Heart left ventricle (tissue), 13 donors: ENCODE measurements at regions not wholly inside any gene's neighbourhood (a gene's known extent, or its start where the extent isn't known, plus 50 kb on each side); places are given as distances from the start of the nearest gene placed in this dataset.

ENCODE experiments used
- POLR2A ChIP-seq, 2 donors: fragments of 450-650 bp; IDR thresholded peaks; one replicate each; pipeline ENCODE4 v1.6.1; 2017; ENCODE audit warnings: antibody characterized with exemption in 2 of 2, mild to moderate bottlenecking in 2 of 2, moderate library complexity in 2 of 2
- TF ChIP-seq, protein P1 (sequence below), 12 donors: fragments of 200-600 bp; sonication (generic) in 4 of 12; IDR thresholded peaks; one replicate each; pipeline versions ENCODE4 v1.5.0 to v1.8.0; 2018 to 2022; ENCODE audit warnings: antibody characterized with exemption in 12 of 12, mild to moderate bottlenecking in 5 of 12
- donor health status: ischemic (EF 13 %, LVEDD 7.1; RV severe dilation, severe dysfunction).
- donor health status: DM: no; HTN: yes; CAD: no.
- donor health status: DM: no; HTN: no; CAD: no.
- donor health status: ischemic (EF 25% LVEDD 6.9; RV normal size, moderate dysfunction).
- donor health status: ischemic (EF 25% LVEDD 5.7; RV mildly dilated, moderate dysfunction).
- donor health status: ischemic (EF 35%, LVEDD 5.7; RV mildly dilated, moderate dysfunction).
- donor health status: nonischemic (EF 11% LVEDD 7.7; RV severe dilation, severe dysfunction).
- donor health status: DM: yes; HTN: yes; CAD: no.
- donor health status: PGD.
- donor health status: ischemic (EF 29% LVEDD 5.4; RV normal size, mild dysfunction).
- donor health status: nonischemic (EF 23%, LVEDD 6.1; RV moderate dilation, normal function).

DNA sequence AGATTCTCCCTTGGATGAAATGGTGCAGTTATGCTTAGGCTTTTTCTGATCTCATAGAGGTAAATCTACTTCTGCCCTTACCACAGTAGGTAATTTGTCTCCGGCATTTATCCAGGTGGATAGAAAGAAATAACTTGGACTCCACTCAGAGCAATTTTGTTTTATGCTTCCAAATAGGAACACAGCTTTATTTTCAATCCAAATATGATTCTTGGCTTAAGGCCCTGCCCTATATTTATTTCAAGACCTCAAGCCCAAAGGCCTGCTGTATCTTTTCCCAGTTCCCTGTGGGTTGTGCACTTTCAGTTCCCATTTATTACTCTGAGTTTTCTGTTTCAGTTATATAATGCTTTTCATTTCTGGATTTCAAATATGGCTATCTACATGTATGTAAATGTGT is 274.2 kb upstream of the SMC2 start:
- TF ChIP-seq, protein P1, sequence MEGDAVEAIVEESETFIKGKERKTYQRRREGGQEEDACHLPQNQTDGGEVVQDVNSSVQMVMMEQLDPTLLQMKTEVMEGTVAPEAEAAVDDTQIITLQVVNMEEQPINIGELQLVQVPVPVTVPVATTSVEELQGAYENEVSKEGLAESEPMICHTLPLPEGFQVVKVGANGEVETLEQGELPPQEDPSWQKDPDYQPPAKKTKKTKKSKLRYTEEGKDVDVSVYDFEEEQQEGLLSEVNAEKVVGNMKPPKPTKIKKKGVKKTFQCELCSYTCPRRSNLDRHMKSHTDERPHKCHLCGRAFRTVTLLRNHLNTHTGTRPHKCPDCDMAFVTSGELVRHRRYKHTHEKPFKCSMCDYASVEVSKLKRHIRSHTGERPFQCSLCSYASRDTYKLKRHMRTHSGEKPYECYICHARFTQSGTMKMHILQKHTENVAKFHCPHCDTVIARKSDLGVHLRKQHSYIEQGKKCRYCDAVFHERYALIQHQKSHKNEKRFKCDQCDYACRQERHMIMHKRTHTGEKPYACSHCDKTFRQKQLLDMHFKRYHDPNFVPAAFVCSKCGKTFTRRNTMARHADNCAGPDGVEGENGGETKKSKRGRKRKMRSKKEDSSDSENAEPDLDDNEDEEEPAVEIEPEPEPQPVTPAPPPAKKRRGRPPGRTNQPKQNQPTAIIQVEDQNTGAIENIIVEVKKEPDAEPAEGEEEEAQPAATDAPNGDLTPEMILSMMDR (IDR thresholded peaks at IDR 0.05) = no peak
- no peak for TF ChIP-seq POLR2A (IDR thresholded peaks at IDR 0.05)
